KMS-11 (cell line): ENCODE measurements at regions not wholly inside any gene's neighbourhood (a gene's known extent, or its start where the extent isn't known, plus 50 kb on each side); places are given as distances from the start of the nearest gene placed in this dataset.

Experiments used
- H2AFZ ChIP-seq: fragments of 200-600 bp; sonication (generic); 2 replicates; pipeline ENCODE4 v1.6.1; 2016; ENCODE audit warnings: antibody characterized with exemption, mixed run types, low read depth
- H3K27ac ChIP-seq: fragments of 200-600 bp; sonication (generic); 2 replicates; pipeline ENCODE4 v1.6.1; 2016; ENCODE audit warnings: mild to moderate bottlenecking, mixed run types
- H3K27me3 ChIP-seq: fragments of 200-600 bp; sonication (generic); 2 replicates; pipeline ENCODE4 v1.6.1; 2017; ENCODE audit warnings: mild to moderate bottlenecking, low read depth, mixed run types, moderate library complexity; ENCODE audit not compliant: insufficient read depth
- H3K36me3 ChIP-seq: fragments of 200-600 bp; sonication (generic); 2 replicates; pipeline ENCODE4 v1.6.1; 2017; ENCODE audit warnings: mild to moderate bottlenecking, mixed run types; ENCODE audit not compliant: insufficient read depth
- H3K4me1 ChIP-seq: fragments of 200-600 bp; sonication (generic); 2 replicates; pipeline ENCODE4 v1.6.1; 2016; ENCODE audit warnings: mild to moderate bottlenecking, low read depth, mixed run types; ENCODE audit not compliant: poor library complexity, severe bottlenecking
- H3K4me2 ChIP-seq: fragments of 200-600 bp; sonication (generic); 2 replicates; pipeline ENCODE4 v1.7.0; 2016; ENCODE audit warnings: mild to moderate bottlenecking, mixed run types
- H3K4me3 ChIP-seq: fragments of 200-600 bp; sonication (generic); IDR thresholded peaks from 2 replicates; pipeline ENCODE4 v1.6.1; 2017; ENCODE audit warnings: low read depth, low read length, mixed read lengths; ENCODE audit not compliant: insufficient read depth
- H3K79me2 ChIP-seq: fragments of 200-600 bp; sonication (generic); 2 replicates; pipeline ENCODE4 v1.6.1; 2016; ENCODE audit warnings: low read depth, mixed run types; ENCODE audit not compliant: insufficient read depth
- H3K9ac ChIP-seq: fragments of 200-600 bp; sonication (generic); 2 replicates; pipeline ENCODE4 v1.6.1; 2016; ENCODE audit warnings: mild to moderate bottlenecking, mixed run types
- H4K20me1 ChIP-seq: fragments of 200-600 bp; sonication (generic); 2 replicates; pipeline ENCODE4 v1.6.1; 2016; ENCODE audit warnings: mild to moderate bottlenecking, mixed run types; ENCODE audit not compliant: insufficient read depth
- CTCF ChIP-seq: fragments of 200-600 bp; sonication (generic); conservative IDR thresholded peaks from 2 replicates; pipeline ENCODE4 v1.6.1; 2017; ENCODE audit warnings: low read depth, mild to moderate bottlenecking, antibody characterized with exemption, low read length, moderate library complexity, mixed read lengths

GRCh38 chr9:90974016-90974415, 172.4 kb downstream of the SYK start:
- Histone ChIP-seq H3K36me3 (no peaks in the 10 kb centered on the region), H3K27ac (peak overlapping the region; percentile 93), H3K79me2 (no peaks in the 10 kb centered on the region), H3K4me2 (peak overlapping the region; percentile 53), H4K20me1 (no peaks in the 10 kb centered on the region), H3K27me3 (no peaks in the 10 kb centered on the region), H2AFZ (no peak overlapping the region), H3K4me3 (no peak overlapping the region), H3K9ac (peak overlapping the region; percentile 73; the same call in 1 of the 2 replicates), H3K4me1 (peaks cover 69% of the 10 kb centered on the region)
- no peak for TF ChIP-seq CTCF

- no peaks in the 10 kb centered on the region for H4K20me1 ChIP-seq
- peak overlapping the region; percentile 38; the same call in 1 of the 2 replicates for H2AFZ ChIP-seq
- no peak overlapping the region for H3K9ac ChIP-seq
- no peaks in the 10 kb centered on the region for H3K27me3 ChIP-seq
- H3K4me3 ChIP-seq = no peak overlapping the region
- H3K36me3 ChIP-seq = no peaks in the 10 kb centered on the region
- H3K4me2 ChIP-seq = peak overlapping the region; percentile 53; the same call in 1 of the 2 replicates
- peak overlapping the region; percentile 93; the same call in 1 of the 2 replicates for H3K27ac ChIP-seq
- H3K79me2 ChIP-seq = no peaks in the 10 kb centered on the region
- H3K4me1 ChIP-seq = peaks cover 62% of the 10 kb centered on the region
- no peak for TF ChIP-seq CTCF
These were observed 173.1 kb downstream of the SYK start for GRCh38 chr9:90974643-90975245.

- H3K4me2 ChIP-seq = peak overlapping the region; percentile 19; the same call in 1 of the 2 replicates
- H2AFZ ChIP-seq = no peak overlapping the region; the same call in 1 of the 2 replicates
- H3K36me3 ChIP-seq = no peaks in the 10 kb centered on the region
- no peaks in the 10 kb centered on the region for H3K79me2 ChIP-seq
- no peak for TF ChIP-seq CTCF
- H3K4me1 ChIP-seq = peaks cover 50% of the 10 kb centered on the region
- no peak overlapping the region for H3K27ac ChIP-seq
- H3K9ac ChIP-seq = no peak overlapping the region
- H3K4me3 ChIP-seq = no peak overlapping the region
- H3K27me3 ChIP-seq = no peaks in the 10 kb centered on the region
- H4K20me1 ChIP-seq = no peaks in the 10 kb centered on the region
These were observed 174.3 kb downstream of the SYK start for GRCh38 chr9:90975781-90976538.

GRCh38 chr9:90979138-90979551, 177.5 kb downstream of the SYK start:
- Histone ChIP-seq H3K4me2 (no peak overlapping the region), H4K20me1 (no peaks in the 10 kb centered on the region), H3K36me3 (no peaks in the 10 kb centered on the region), H3K9ac (no peak overlapping the region), H3K27ac (no peak overlapping the region), H2AFZ (no peak overlapping the region), H3K4me3 (no peak overlapping the region), H3K27me3 (no peaks in the 10 kb centered on the region), H3K79me2 (no peaks in the 10 kb centered on the region), H3K4me1 (peaks cover 18% of the 10 kb centered on the region)
- TF ChIP-seq CTCF = no peak
